ENCODE measurements at regions not wholly inside any gene's neighbourhood (a gene's known extent, or its start where the extent isn't known, plus 50 kb on each side); places are given as distances from the start of the nearest gene placed in this dataset.

GRCh38 chr14:64645220-64645892, 58.9 kb upstream of the PLEKHG3 start:
- DNase-seq = no peak
- intact Hi-C loops (cut with DNase I; ENCODE audit: low total_unique reads) = no loop called here
- Histone ChIP-seq H3K4me3 (no peak overlapping the region), H3K36me3 (no peaks in the 10 kb centered on the region), H3K4me1 (peaks cover 0 to 14% (median 6%) of the 10 kb centered on the region in 4 donors), H3K27ac (peak overlapping the region; percentile 16 to 49), H3K9me3 (no peaks in the 10 kb centered on the region), H3K27me3 (no peaks in the 10 kb centered on the region)
- no peak for TF ChIP-seq CTCF (IDR thresholded peaks at IDR 0.05)

DNA sequence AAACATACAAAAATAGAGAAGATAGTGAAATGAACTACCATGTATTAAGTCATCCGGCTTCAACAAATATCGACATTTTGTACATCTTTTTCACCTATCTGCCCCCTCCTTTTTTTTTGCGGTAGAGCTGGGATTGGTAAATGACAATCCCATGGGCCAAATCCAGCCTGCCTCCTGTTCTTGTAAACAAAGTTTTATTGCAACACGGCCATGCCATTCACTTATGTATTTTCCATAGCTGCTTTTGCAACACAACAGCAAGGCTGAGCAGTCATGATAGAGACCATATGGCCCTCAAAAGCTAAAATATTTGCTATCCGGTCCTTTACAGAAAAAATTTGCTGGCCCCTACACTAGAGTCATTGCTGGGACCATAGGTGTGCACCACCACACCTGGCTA, 58.1 kb upstream of the PLEKHG3 start:
- DNase-seq = no peak
- H3K4me3 ChIP-seq = no peak overlapping the region
- H3K27ac ChIP-seq = peak overlapping the region in 1 of 2 donors; percentile 49
- no peak for TF ChIP-seq CTCF (IDR thresholded peaks at IDR 0.05)
- no peaks in the 10 kb centered on the region for H3K36me3 ChIP-seq
- intact Hi-C loops (cut with DNase I; ENCODE audit: low total_unique reads) = no loop called here
- H3K27me3 ChIP-seq = no peaks in the 10 kb centered on the region
- H3K4me1 ChIP-seq = peaks cover 0 to 14% (median 6%) of the 10 kb centered on the region in 4 donors
- H3K9me3 ChIP-seq = no peaks in the 10 kb centered on the region

- peak in 1 of 2 donors; percentile 38 for DNase-seq
- no peak overlapping the region for H3K4me3 ChIP-seq
- H3K27me3 ChIP-seq = no peaks in the 10 kb centered on the region
- intact Hi-C loops (cut with DNase I; ENCODE audit: low total_unique reads) = no loop called here
- no peaks in the 10 kb centered on the region for H3K36me3 ChIP-seq
- no peak overlapping the region for H3K27ac ChIP-seq
- H3K4me1 ChIP-seq = peaks cover 0 to 22% (median 14%) of the 10 kb centered on the region in 4 donors
- no peak for TF ChIP-seq CTCF (IDR thresholded peaks at IDR 0.05)
- H3K9me3 ChIP-seq = no peaks in the 10 kb centered on the region
Observed at GRCh38 chr14:64649383-64649998, 54.7 kb upstream of the PLEKHG3 start.

DNA sequence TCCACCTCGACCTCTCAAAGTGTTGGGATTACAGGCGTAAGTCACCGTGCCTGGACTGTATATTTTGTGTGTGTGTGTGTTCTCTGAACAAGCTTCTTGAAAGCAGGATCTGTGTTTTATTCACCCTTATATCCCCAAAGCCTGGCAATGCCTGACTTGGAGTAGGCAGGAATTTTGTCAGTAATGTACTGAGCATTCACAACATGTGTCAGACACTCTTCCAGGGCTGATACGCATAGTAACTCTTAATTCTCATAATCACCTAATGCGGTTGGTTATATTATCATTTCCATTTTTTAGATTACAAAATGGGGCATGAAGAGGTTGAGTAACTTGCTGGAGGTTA, 50.4 kb upstream of the PLEKHG3 start:
- Histone ChIP-seq H3K27ac (peak overlapping the region; percentile 67 to 69), H3K36me3 (no peaks in the 10 kb centered on the region), H3K4me1 (peaks cover 0 to 22% (median 9%) of the 10 kb centered on the region in 4 donors), H3K4me3 (no peak overlapping the region), H3K27me3 (no peaks in the 10 kb centered on the region), H3K9me3 (no peaks in the 10 kb centered on the region)
- intact Hi-C loops (cut with DNase I; ENCODE audit: low total_unique reads) = no loop called here
- DNase-seq = no peak
- TF ChIP-seq CTCF (IDR thresholded peaks at IDR 0.05) = no peak

DNA sequence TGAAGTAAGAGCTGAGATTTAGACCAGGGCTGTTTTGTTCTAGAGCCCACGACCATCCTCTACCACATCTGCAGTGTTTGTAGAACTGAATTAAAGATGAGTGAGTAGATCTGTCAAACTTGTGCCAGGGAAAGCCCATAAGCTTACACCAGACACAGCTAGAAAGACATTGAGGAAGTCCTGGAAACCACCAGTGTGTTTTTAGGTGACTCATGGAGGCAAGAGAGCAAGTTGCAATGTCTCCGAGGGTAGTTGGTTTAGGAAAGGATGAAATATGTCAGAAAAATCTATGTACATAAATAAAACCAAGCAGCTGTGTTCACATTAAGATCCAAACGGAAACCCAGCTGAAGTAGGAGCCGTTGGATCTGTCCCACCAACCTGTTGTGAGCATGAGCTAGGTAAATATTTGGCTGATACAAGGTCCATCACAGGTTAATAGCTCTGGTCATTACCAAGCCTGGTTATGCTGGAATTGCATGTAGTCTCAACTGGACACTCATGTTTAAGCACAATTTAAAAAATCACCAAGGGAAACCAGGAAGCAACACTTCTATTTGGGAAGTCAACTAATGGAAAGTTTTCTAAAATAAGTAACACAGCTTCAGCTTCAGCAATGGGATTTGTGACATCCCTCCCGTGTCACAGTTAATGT, 49.9 kb upstream of the PLEKHG3 start:
- TF ChIP-seq CTCF (IDR thresholded peaks at IDR 0.05) = no peak
- peaks cover 0 to 22% (median 9%) of the 10 kb centered on the region in 4 donors for H3K4me1 ChIP-seq
- H3K4me3 ChIP-seq = no peak overlapping the region
- no peaks in the 10 kb centered on the region for H3K36me3 ChIP-seq
- DNase-seq = no peak
- intact Hi-C loops (cut with DNase I; ENCODE audit: low total_unique reads) = no loop called here
- H3K27me3 ChIP-seq = no peaks in the 10 kb centered on the region
- H3K27ac ChIP-seq = peak overlapping the region; percentile 67 to 69
- H3K9me3 ChIP-seq = no peaks in the 10 kb centered on the region
